H7 (cell line): ENCODE measurements at regions not wholly inside any gene's neighbourhood (a gene's known extent, or its start where the extent isn't known, plus 50 kb on each side); places are given as distances from the start of the nearest gene placed in this dataset.
"Not testable (repeated sequence)": the region's sequence is repeated elsewhere in the genome, so short reads cannot be mapped to it uniquely, and the experiment has no call there.

Experiments
- DNase-seq: peaks from one replicate; pipeline ENCODE4 v3.0.0; 2012
- H3K27me3 ChIP-seq: 2 replicates; pipeline ENCODE4 v1.6.0; 2011; ENCODE audit warnings: mild to moderate bottlenecking, low read length; ENCODE audit not compliant: control insufficient read depth, insufficient read depth
- H3K36me3 ChIP-seq: replicated peaks from 2 replicates; pipeline ENCODE4 v1.5.1; 2011; ENCODE audit warnings: low read length; ENCODE audit not compliant: control insufficient read depth, insufficient read depth
- H3K4me3 ChIP-seq: 2 replicates; pipeline ENCODE4 v1.5.1; 2011; ENCODE audit warnings: low read depth, mild to moderate bottlenecking, control low read depth, low read length, moderate library complexity; ENCODE audit not compliant: insufficient read depth

DNA sequence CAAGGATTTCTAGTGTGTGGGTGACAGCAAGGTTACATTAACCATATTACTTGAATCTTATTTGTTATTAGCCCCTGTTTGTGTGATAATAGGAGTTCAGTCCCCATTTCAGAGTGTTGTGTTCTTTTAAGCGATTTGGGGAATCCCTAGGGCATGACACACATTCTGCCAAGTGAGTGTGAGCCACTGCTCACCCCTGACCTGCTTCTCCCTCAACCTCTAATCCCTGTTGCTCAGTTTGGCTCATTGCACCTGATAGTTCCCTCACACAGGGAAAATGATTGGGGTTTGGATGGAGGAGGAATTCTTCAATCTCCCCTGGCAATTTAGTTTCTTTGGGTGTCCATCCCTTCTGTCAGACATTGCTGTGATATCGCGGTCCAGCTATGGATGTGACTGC lies 149.2 kb downstream of the DMRTA1 start:
- no peaks in the 10 kb centered on the region for H3K27me3 ChIP-seq
- no peaks in the 10 kb centered on the region for H3K36me3 ChIP-seq
- H3K4me3 ChIP-seq, result no peak overlapping the region
- no peak for DNase-seq

DNA sequence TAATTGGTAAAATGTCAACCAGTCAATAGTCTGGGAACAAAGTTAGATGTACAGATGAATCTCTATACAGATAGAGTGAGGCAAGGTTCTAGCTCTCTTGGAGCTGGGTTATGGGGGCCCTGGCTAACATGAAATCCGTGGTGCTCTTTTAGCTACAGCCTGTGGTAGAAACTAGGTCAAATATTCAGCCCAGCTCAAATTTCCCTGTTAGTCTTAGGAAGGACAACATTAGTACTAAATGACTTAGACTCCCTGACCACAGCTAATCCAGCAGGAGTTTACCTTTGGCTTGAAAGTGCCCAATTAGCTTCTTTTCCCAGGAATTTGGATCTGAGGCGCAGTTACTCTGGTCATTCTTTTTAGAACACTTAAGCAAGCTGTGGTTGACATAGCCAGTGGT lies 170.5 kb downstream of the DMRTA1 start:
- no peaks in the 10 kb centered on the region for H3K36me3 ChIP-seq
- no peaks in the 10 kb centered on the region for H3K27me3 ChIP-seq
- DNase-seq, result no peak
- H3K4me3 ChIP-seq, result no peak overlapping the region

DNA sequence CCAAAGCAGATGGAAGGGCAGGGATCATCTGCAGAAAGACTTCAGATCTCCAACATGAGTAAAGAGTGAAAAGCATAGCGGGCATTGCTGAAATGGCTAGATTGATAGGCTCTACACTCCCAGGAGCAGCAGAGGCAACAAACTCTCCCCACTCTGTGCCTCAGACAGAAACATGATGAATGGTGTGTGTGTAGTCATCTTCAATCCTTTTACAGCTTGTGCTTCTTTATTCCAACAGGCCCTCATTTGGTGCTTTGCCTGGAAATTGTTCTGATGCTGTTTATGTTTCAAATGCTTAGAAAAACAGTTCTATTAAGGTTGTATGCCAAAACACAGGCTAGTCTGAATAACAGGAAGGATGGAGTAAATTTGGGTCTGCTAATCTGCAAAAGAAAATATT lies 176.2 kb downstream of the DMRTA1 start:
- Histone ChIP-seq H3K36me3 (no peaks in the 10 kb centered on the region), H3K4me3 (no peak overlapping the region), H3K27me3 (no peaks in the 10 kb centered on the region)
- no peak for DNase-seq

GRCh38 chr9:22623236-22623635 lies 176.6 kb downstream of the DMRTA1 start:
- no peaks in the 10 kb centered on the region for H3K27me3 ChIP-seq
- no peak overlapping the region for H3K4me3 ChIP-seq
- DNase-seq, result no peak
- H3K36me3 ChIP-seq, result no peaks in the 10 kb centered on the region

- Histone ChIP-seq H3K4me3 (no peak overlapping the region), H3K36me3 (no peaks in the 10 kb centered on the region), H3K27me3 (no peaks in the 10 kb centered on the region)
- DNase-seq, result no peak
Measured at GRCh38 chr9:22625540-22625939, 178.9 kb downstream of the DMRTA1 start.

DNA sequence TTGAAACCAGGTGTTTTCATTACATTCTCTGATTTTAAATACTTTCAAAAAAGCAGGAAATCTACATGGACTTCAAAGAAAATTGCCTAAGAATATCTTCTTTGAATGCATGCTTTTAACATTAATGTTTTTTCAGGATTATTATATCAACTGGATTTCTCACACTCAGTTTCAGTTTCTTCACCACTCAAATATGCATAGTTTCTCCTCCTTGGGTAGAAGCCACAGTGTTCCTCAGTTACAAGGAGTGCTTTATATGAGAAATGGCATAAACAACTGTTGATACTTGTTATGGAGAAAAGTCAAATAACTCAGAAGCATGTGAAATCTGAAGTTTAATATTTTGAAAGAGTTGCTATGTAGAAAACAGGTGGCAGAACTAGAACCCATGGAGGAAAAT lies 196.9 kb downstream of the DMRTA1 start:
- no peak overlapping the region for H3K4me3 ChIP-seq
- no peaks in the 10 kb centered on the region for H3K27me3 ChIP-seq
- no peak for DNase-seq
- H3K36me3 ChIP-seq, result no peaks in the 10 kb centered on the region

DNA sequence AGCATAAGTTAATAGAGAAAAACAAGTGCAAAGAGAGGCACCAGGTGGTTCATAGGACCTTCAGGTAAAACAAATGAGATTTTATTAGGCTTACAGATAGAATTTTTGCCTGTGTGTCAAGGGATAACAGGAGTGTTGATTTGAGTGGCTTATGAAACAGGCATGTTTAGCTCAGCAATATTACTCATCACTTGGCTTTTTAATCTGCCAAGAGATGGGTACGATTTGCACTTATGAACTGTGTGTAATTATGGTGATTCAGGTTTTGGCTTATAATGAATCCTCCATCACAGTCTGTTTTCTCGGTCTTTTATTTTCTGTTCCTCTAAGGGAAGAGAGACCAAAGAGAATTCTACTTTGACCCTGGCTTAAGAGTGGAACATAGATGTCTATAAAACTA lies 199.3 kb downstream of the DMRTA1 start:
- Histone ChIP-seq H3K36me3 (no peaks in the 10 kb centered on the region), H3K27me3 (no peaks in the 10 kb centered on the region), H3K4me3 (no peak overlapping the region)
- DNase-seq, result no peak

DNA sequence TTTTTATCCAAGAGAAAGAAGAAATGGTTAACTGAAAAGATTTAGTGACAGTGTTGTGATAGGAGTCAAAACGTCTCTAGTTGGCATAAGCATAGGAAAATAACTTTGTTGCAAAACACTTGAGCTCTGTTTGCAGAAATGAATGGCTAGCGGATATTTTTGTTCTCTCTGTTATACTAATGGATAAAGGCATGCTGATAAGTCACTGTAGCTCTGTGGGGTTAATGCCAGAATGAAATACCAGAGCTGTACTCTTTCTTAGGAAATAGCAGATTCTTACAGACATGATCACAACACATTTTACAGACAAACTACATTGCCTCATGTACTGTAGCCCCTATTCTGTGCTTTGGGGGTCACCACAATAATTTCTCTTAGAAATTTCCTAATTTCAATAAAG lies 202.8 kb downstream of the DMRTA1 start:
- no peaks in the 10 kb centered on the region for H3K27me3 ChIP-seq
- no peak overlapping the region for H3K4me3 ChIP-seq
- no peak for DNase-seq
- H3K36me3 ChIP-seq, result no peaks in the 10 kb centered on the region

DNA sequence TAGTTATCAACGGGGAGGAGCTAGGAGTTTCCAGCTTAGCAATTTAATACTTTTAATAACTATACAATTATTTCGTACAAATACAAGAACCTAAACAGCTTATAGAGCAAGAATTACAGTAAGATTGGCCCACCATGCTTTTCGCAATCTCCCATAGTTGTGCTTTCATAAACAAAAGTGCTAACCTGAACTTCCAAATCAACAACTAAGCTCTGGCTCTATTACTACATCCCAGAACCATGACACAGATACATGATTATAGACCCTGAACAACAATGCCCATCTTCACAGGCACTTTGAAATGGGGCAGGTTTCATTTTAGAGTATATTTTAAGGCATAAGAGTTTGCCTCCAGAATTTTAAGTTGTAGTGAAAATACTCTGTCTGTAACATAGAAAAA lies 203.5 kb downstream of the DMRTA1 start:
- H3K36me3 ChIP-seq, result no peaks in the 10 kb centered on the region
- H3K27me3 ChIP-seq, result no peaks in the 10 kb centered on the region
- DNase-seq, result no peak
- H3K4me3 ChIP-seq, result no peak overlapping the region

- H3K4me3 ChIP-seq, result no peak overlapping the region
- H3K36me3 ChIP-seq, result no peaks in the 10 kb centered on the region
- H3K27me3 ChIP-seq, result no peaks in the 10 kb centered on the region
- DNase-seq, result no peak
Measured at GRCh38 chr9:22650946-22651345, 204.3 kb downstream of the DMRTA1 start.

DNA sequence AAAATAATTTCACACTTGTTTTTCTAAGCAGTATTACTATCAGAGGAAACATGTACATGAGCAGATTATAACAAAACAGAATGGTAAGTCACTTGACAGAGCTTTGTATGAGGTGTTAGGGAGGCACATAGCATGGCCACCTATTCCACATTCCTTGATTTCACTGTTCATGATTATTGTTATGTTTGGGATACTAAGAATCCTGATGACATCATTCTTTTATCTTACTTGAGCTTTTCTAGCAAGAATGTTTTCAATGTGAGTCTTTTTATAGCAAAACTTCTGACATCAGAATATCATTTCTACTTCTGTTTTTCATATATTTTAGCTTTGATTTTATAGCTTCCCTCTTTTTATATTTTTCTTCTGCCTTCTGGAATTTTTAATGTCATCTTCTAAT lies 208.2 kb downstream of the DMRTA1 start:
- Histone ChIP-seq H3K27me3 (no peaks in the 10 kb centered on the region), H3K36me3 (no peaks in the 10 kb centered on the region), H3K4me3 (no peak overlapping the region)
- no peak for DNase-seq

- Histone ChIP-seq H3K4me3 (no peak overlapping the region), H3K36me3 (no peaks in the 10 kb centered on the region), H3K27me3 (no peaks in the 10 kb centered on the region)
- DNase-seq, result no peak
Measured at GRCh38 chr9:22657713-22658112, 211.1 kb downstream of the DMRTA1 start.

DNA sequence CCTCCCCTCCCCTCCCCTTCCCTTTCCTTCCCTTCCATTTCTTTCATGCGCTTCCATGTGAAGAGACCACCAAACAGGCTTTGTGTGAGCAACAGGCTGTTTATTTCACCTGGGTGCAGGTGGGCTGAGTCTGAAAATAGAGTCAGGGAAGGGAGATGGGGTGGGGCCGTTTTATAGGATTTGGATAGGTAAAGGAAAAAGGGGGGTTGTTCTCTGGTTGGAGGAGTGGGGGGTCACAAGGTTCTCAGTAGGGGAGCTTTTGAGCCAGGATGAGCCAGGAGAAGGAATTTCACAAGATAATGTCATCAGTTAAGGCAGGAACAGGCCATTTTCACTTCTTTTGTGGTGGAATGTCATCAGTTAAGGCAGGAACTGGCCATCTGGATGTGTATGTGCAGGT lies 211.9 kb downstream of the DMRTA1 start:
- not testable (repeated sequence) for H3K4me3 ChIP-seq, DNase-seq, H3K36me3 ChIP-seq, H3K27me3 ChIP-seq

DNA sequence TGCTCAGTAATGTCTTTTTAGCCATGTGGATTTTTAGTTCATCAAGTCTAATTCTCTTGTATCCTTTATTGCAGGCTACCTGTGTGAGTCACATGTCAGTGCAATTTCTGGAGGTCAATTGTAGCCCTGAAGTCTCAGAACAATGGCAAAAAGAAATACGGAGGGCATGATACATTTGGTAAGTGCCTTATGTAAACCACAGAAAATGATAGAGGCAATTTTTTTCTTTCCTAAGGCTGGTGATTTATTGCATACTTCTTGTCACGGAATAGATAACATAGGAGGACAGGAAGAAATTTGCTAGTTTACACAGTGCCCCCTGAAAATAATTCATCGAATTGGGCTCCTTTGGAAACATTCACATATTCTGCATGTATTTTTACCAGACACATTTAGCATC lies 235.9 kb downstream of the DMRTA1 start:
- no peak overlapping the region for H3K4me3 ChIP-seq
- no peaks in the 10 kb centered on the region for H3K27me3 ChIP-seq
- DNase-seq, result no peak
- no peaks in the 10 kb centered on the region for H3K36me3 ChIP-seq

DNA sequence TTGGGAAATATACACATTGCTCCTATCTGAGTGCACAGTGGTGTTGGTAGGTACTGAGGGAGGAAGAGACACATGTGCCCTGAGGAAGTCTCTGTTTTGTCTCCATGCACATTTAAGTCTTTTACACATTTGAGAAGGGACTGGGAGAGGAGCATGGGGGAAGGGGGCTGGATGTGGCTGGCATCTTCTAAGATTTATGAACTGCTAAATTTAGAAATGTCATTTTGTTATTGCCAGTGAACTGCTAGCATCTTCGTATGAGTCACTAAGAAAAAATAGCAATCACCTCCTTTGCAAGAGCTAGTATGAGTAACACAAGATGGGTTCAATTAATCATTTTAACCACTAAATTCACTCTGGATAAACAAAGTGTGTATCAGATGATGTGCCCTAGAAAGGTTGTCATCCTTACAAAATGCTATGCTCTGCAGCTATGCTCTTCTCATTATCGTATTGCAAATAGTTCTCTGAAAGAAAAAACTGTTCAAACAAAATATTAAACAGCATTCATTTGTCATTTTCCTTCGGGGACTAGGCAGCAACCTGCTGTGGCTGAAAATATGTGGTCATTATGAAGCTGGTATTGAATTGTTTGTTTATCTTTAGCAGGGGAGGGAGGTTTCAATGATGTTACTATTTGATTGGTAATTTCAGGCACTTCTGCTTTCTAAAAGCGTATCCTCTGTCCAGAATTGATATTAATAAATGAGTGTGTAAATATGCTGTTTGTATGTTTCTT lies 236.5 kb downstream of the DMRTA1 start:
- DNase-seq, result no peak
- Histone ChIP-seq H3K27me3 (no peaks in the 10 kb centered on the region), H3K36me3 (no peaks in the 10 kb centered on the region), H3K4me3 (no peak overlapping the region)

DNA sequence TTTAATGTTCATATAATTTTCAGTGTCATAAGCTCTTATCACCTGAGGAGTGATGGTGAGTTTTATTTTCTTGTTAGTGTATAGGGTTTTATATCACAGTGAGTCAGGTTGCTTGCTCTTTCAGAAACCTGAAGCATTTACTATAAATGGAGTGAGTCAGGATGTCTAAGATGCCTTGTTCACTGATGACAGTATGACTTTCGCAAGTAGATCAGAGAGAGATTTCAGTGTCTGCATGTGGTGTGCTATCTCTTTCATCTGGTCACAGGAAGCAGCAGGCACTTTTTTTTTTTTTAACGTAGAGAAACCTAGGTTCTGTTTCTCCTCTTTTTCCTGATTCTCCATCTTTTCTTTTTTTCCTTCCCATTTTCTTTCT lies 237.1 kb downstream of the DMRTA1 start:
- H3K36me3 ChIP-seq, result no peaks in the 10 kb centered on the region
- DNase-seq, result no peak
- H3K4me3 ChIP-seq, result no peak overlapping the region
- H3K27me3 ChIP-seq, result no peaks in the 10 kb centered on the region
